ENCODE measurements at regions not wholly inside any gene's neighbourhood (a gene's known extent, or its start where the extent isn't known, plus 50 kb on each side); places are given as distances from the start of the nearest gene placed in this dataset.

GRCh38 chr10:60522617-60523016 is 132.9 kb upstream of the ANK3 start (continued):
- TF ChIP-seq, protein P1, sequence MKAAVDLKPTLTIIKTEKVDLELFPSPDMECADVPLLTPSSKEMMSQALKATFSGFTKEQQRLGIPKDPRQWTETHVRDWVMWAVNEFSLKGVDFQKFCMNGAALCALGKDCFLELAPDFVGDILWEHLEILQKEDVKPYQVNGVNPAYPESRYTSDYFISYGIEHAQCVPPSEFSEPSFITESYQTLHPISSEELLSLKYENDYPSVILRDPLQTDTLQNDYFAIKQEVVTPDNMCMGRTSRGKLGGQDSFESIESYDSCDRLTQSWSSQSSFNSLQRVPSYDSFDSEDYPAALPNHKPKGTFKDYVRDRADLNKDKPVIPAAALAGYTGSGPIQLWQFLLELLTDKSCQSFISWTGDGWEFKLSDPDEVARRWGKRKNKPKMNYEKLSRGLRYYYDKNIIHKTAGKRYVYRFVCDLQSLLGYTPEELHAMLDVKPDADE (IDR thresholded peaks at IDR 0.05) = no peak
- TF ChIP-seq CREB1 (CRISPR knock-in tag; IDR thresholded peaks at IDR 0.05; ENCODE audit: low read depth) = no peak

- H3K9me3 Mint-ChIP-seq = peaks cover 16% of the 10 kb centered on the region
- Histone ChIP-seq H3K9me2 (ENCODE audit: insufficient read depth) (no peaks in the 10 kb centered on the region), H3K27me3 (ENCODE audit: insufficient read depth) (no peaks in the 10 kb centered on the region), H3K36me3 (ENCODE audit: insufficient read depth) (0 out of 2 replicates have a peak, but pooled peaks cover 6% of the 10 kb centered on the region), H3F3A (replicated peaks; ENCODE audit: low read depth) (no peaks in the 10 kb centered on the region), H4K20me1 (replicated peaks; ENCODE audit: insufficient read depth) (no peaks in the 10 kb centered on the region), H3K4me3 (no peak overlapping the region), H3K4me2 (peak overlapping the region; percentile 36), H3K4me1 (ENCODE audit: insufficient read depth) (peaks cover 21% of the 10 kb centered on the region), H2AFZ (no peak overlapping the region), H3K27ac (ENCODE audit: low read depth) (peak overlapping the region; percentile 90), H3K79me2 (replicated peaks; ENCODE audit: insufficient read depth) (no peaks in the 10 kb centered on the region)
- H3K27me3 Mint-ChIP-seq (ENCODE audit: insufficient read depth, low read depth, poor library complexity) = no peaks in the 10 kb centered on the region
- peaks cover 20% of the 10 kb centered on the region for H3K36me3 Mint-ChIP-seq (ENCODE audit: low read depth)
- H3K4me1 Mint-ChIP-seq = peaks cover 38% of the 10 kb centered on the region
- H3K27ac Mint-ChIP-seq = peak overlapping the region; percentile 97
- ATAC-seq (peak; percentile 70), DNase-seq (ENCODE audit: low spot score) (peak; percentile 50)
- no peak overlapping the region for H3K4me3 Mint-ChIP-seq
- TF ChIP-seq ZNF331 (CRISPR knock-in tag; IDR thresholded peaks at IDR 0.05; ENCODE audit: low read depth) = no peak
- no peak for TF ChIP-seq NANOG (IDR thresholded peaks at IDR 0.05; ENCODE audit: borderline replicate concordance)
- no peak for TF ChIP-seq EZH2phosphoT487 (IDR thresholded peaks at IDR 0.05; ENCODE audit: unreplicated experiment)
- TF ChIP-seq, protein P2, sequence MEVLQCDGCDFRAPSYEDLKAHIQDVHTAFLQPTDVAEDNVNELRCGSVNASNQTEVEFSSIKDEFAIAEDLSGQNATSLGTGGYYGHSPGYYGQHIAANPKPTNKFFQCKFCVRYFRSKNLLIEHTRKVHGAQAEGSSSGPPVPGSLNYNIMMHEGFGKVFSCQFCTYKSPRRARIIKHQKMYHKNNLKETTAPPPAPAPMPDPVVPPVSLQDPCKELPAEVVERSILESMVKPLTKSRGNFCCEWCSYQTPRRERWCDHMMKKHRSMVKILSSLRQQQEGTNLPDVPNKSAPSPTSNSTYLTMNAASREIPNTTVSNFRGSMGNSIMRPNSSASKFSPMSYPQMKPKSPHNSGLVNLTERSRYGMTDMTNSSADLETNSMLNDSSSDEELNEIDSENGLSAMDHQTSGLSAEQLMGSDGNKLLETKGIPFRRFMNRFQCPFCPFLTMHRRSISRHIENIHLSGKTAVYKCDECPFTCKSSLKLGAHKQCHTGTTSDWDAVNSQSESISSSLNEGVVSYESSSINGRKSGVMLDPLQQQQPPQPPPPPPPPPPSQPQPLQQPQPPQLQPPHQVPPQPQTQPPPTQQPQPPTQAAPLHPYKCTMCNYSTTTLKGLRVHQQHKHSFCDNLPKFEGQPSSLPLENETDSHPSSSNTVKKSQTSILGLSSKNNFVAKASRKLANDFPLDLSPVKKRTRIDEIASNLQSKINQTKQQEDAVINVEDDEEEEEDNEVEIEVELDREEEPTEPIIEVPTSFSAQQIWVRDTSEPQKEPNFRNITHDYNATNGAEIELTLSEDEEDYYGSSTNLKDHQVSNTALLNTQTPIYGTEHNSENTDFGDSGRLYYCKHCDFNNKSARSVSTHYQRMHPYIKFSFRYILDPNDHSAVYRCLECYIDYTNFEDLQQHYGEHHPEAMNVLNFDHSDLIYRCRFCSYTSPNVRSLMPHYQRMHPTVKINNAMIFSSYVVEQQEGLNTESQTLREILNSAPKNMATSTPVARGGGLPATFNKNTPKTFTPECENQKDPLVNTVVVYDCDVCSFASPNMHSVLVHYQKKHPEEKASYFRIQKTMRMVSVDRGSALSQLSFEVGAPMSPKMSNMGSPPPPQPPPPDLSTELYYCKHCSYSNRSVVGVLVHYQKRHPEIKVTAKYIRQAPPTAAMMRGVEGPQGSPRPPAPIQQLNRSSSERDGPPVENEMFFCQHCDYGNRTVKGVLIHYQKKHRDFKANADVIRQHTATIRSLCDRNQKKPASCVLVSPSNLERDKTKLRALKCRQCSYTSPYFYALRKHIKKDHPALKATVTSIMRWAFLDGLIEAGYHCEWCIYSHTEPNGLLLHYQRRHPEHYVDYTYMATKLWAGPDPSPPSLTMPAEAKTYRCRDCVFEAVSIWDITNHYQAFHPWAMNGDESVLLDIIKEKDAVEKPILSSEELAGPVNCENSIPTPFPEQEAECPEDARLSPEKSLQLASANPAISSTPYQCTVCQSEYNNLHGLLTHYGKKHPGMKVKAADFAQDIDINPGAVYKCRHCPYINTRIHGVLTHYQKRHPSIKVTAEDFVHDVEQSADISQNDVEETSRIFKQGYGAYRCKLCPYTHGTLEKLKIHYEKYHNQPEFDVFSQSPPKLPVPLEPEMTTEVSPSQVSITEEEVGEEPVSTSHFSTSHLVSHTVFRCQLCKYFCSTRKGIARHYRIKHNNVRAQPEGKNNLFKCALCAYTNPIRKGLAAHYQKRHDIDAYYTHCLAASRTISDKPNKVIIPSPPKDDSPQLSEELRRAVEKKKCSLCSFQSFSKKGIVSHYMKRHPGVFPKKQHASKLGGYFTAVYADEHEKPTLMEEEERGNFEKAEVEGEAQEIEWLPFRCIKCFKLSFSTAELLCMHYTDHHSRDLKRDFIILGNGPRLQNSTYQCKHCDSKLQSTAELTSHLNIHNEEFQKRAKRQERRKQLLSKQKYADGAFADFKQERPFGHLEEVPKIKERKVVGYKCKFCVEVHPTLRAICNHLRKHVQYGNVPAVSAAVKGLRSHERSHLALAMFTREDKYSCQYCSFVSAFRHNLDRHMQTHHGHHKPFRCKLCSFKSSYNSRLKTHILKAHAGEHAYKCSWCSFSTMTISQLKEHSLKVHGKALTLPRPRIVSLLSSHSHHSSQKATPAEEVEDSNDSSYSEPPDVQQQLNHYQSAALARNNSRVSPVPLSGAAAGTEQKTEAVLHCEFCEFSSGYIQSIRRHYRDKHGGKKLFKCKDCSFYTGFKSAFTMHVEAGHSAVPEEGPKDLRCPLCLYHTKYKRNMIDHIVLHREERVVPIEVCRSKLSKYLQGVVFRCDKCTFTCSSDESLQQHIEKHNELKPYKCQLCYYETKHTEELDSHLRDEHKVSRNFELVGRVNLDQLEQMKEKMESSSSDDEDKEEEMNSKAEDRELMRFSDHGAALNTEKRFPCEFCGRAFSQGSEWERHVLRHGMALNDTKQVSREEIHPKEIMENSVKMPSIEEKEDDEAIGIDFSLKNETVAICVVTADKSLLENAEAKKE (CRISPR knock-in tag; IDR thresholded peaks at IDR 0.05) = no peak
- TF ChIP-seq CREB1 (CRISPR knock-in tag; IDR thresholded peaks at IDR 0.05; ENCODE audit: low read depth) = 0 out of 2 replicates have a peak, but pooled peaks have one; percentile 8
- no peak for TF ChIP-seq JUNB (IDR thresholded peaks at IDR 0.05; ENCODE audit: unreplicated experiment)
These were observed 132.3 kb upstream of the ANK3 start for GRCh38 chr10:60521974-60522405.

Data from GM23338 (cell line).